ENCODE measurements at regions not wholly inside any gene's neighbourhood (a gene's known extent, or its start where the extent isn't known, plus 50 kb on each side); places are given as distances from the start of the nearest gene placed in this dataset.

GRCh38 chr1:201708085-201708512 is 120.9 kb upstream of the IPO9 start:
- SMC1A ChIA-PET (ENCODE audit: uncharacterized antibody, unreplicated experiment): interaction anchor here (1.0 to 5.5 kb wide), 2 partner anchors 85 to 148 kb away, joined by 3 to 43 read pairs; no protein-coding TSS in a partner anchor
- Histone ChIP-seq H3K79me2 (ENCODE audit: control insufficient read depth, insufficient read depth, low read length) (no peaks in the 10 kb centered on the region), H3K9ac (ENCODE audit: control insufficient read depth, insufficient read depth, low read length) (no peak overlapping the region), H3K4me1 (ENCODE audit: control insufficient read depth, insufficient read depth, low read length) (no peaks in the 10 kb centered on the region; the same call in 1 of the 2 replicates), H2AFZ (ENCODE audit: control insufficient read depth, low read depth, low read length) (no peak overlapping the region), H3K36me3 (ENCODE audit: control insufficient read depth in 2 of 2, insufficient read depth in 2 of 2, low read length in 1 of 2) (no peaks in the 10 kb centered on the region), H3K4me2 (ENCODE audit: control insufficient read depth, insufficient read depth) (no peak overlapping the region), H3K4me3 (no peak overlapping the region), H3K9me3 (replicated peaks; ENCODE audit: control insufficient read depth, insufficient read depth, low read length) (no peaks in the 10 kb centered on the region), H3K27me3 (replicated peaks in 1 of 2; ENCODE audit: control insufficient read depth in 2 of 2, insufficient read depth in 2 of 2, low read length in 1 of 2) (no peaks in the 10 kb centered on the region), H3K27ac (ENCODE audit: control insufficient read depth, insufficient read depth) (no peak overlapping the region), H4K20me1 (ENCODE audit: control insufficient read depth, insufficient read depth) (no peaks in the 10 kb centered on the region)
- no peak for DNase-seq (ENCODE audit: low read depth, low spot score)
- RAD21 ChIA-PET (ENCODE audit: unreplicated experiment): interaction anchor here (1.5 to 4.5 kb wide), 2 partner anchors 87 to 148 kb away, joined by 5 to 64 read pairs; no protein-coding TSS in a partner anchor
- in situ Hi-C loops (cut with MboI): loop anchor here (5.0 kb wide), 2 partner anchors 79 to 146 kb away; no protein-coding TSS in a partner anchor
- 0% methylated on average over 2 of the region's 4 CpGs for WGBS (ENCODE audit: insufficient coverage, insufficient replicate concordance, low lambda C conversion rate, missing lambda C conversion rate)
- FAIRE-seq: no peak
- no peak for TF ChIP-seq KAT2A (conservative IDR thresholded peaks at IDR 0.05; ENCODE audit: control insufficient read depth, low read depth, low read length)
- TF ChIP-seq ZBTB11 (CRISPR knock-in tag; IDR thresholded peaks at IDR 0.05): no peak
- no peak for TF ChIP-seq ZNF274 (IDR thresholded peaks at IDR 0.05; ENCODE audit: insufficient read depth, insufficient read length)
- TF ChIP-seq NFXL1 (IDR thresholded peaks at IDR 0.05; ENCODE audit: borderline replicate concordance): no peak
- TF ChIP-seq ZNF622 (IDR thresholded peaks at IDR 0.05): no peak
- TF ChIP-seq EED (IDR thresholded peaks at IDR 0.05; ENCODE audit: low read depth): no peak
- no peak for TF ChIP-seq BCL11A (IDR thresholded peaks at IDR 0.05; ENCODE audit: low read depth, low read length)
- no peak for TF ChIP-seq TAF1 (IDR thresholded peaks at IDR 0.05; ENCODE audit: borderline replicate concordance, low read depth, low read length)
- no peak for TF ChIP-seq HSF1 (IDR thresholded peaks at IDR 0.05; ENCODE audit: low read depth, low read length)
- no peak for TF ChIP-seq DPF2 (IDR thresholded peaks at IDR 0.05)
- TF ChIP-seq BMI1 (IDR thresholded peaks at IDR 0.05; ENCODE audit: borderline replicate concordance): no peak
- TF ChIP-seq ATF2 (IDR thresholded peaks at IDR 0.05; ENCODE audit: low read length): no peak
- TF ChIP-seq ZSCAN29 (IDR thresholded peaks at IDR 0.05): no peak
- no peak for TF ChIP-seq RELA (IDR thresholded peaks at IDR 0.05; ENCODE audit: borderline replicate concordance, partially characterized antibody)
- no peak for TF ChIP-seq CBX5 (IDR thresholded peaks at IDR 0.05; ENCODE audit: low read depth)
- no peak for TF ChIP-seq SIN3A (IDR thresholded peaks at IDR 0.05; ENCODE audit: low read depth, low read length)
- TF ChIP-seq EGR1 (IDR thresholded peaks at IDR 0.05; ENCODE audit: borderline replicate concordance in 1 of 2, low read depth in 2 of 2, low read length in 2 of 2): no peak
- TF ChIP-seq CEBPB (IDR thresholded peaks at IDR 0.05; ENCODE audit: borderline replicate concordance in 1 of 2, low read depth in 2 of 2, low read length in 2 of 2): no peak
- ATAC-seq: no peak
- POLR2A ChIA-PET: no interaction called here
- CTCF ChIA-PET: interaction anchor here (0.7 to 14.7 kb wide), 8 partner anchors 12 to 227 kb away, joined by 3 to 332 read pairs (median 4); no protein-coding TSS in a partner anchor
- no TSS peak for BruUV-seq (replicated peaks)
- intact Hi-C loops (cut with micrococcal nuclease; ENCODE audit: unreplicated experiment): no loop called here

All from GM12878 (cell line).